ENCODE measurements at regions not wholly inside any gene's neighbourhood (a gene's known extent, or its start where the extent isn't known, plus 50 kb on each side); places are given as distances from the start of the nearest gene placed in this dataset.

DNA sequence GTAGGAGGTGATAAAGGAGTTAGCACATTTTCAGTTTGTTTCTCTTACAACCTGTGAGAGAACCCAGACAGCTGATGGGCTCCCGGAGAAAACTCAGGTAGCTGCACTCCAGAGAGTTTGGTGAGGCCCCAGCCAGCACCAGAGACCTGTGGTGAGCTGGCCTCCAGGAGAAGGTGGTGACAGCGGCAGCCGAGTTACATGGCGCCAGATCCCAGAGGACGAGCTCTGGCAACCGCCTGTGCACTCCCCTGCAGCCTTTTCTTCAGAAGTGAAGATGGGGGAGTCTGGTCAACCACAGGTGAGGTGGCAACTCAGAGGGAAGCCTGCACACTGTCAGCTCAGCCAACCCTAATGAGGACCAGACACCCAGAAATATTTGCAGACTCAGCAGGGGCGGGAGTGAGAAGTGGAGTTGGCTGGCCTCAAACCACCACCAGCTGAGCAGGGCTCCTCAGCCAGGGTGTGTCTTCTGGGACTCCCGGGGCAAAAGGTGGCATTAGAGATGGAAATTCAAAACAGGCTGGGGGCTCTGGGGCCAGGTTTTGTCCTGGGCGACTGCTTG lies 209.7 kb downstream of the SETD4 start:
- TF ChIP-seq POLR2A (IDR thresholded peaks at IDR 0.05; ENCODE audit: low read depth, low read length) = no peak
- TF ChIP-seq TAF1 (IDR thresholded peaks at IDR 0.05; ENCODE audit: borderline replicate concordance, low read depth, low read length) = no peak

All from GM12892 (cell line).